ENCODE measurements at regions not wholly inside any gene's neighbourhood (a gene's known extent, or its start where the extent isn't known, plus 50 kb on each side); places are given as distances from the start of the nearest gene placed in this dataset.
"Not testable (repeated sequence)": the region's sequence is repeated elsewhere in the genome, so short reads cannot be mapped to it uniquely, and the experiment has no call there.

DNA sequence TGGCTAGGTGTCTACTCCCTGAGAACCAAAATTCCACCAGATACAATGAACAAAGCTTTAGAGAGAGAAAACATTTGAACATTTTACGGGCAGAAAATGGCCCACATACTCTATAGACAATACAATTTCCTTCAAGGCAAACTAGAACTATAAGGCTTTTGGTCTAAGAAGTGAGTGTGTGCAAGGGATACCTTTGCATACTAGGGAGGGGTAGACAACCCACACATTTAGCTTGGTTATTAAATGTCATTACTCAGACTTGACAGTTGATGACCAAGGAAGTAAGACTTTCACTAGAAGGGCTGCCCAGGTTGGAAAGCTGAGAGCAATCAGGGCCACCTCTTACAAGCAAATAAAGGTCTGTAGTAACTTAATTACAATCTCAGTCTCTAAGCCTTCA lies 64.0 kb upstream of the PLEKHM1 start:
- H3K36me3 ChIP-seq (ENCODE audit: control insufficient read depth, insufficient read depth, low read length); H3K27me3 ChIP-seq (replicated peaks; ENCODE audit: control insufficient read depth, insufficient read depth, low read length); DNase-seq (ENCODE audit: extremely low read depth, insufficient read length); H3K4me3 ChIP-seq (replicated peaks; ENCODE audit: low read depth, low read length): not testable (repeated sequence)

DNA sequence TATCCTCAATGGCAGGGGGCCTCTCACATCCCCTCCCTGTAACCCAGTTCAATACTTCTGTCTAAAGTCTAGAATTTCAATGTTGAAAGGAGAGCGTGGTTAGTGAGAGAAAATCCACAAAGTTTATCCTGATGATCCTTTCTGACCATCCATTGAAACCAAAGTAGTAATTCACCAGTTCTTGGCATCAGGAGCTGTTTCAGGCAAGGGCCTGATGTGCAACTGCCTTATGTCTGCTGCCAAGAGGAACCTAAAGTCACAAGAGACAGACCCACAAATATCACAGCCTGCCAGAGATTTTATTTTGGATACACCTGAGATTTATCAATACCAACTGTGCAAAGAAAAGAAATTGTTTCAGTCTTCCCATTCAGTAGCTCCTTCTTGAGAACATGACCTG lies 68.3 kb upstream of the PLEKHM1 start:
- not testable (repeated sequence) for H3K27me3 ChIP-seq (replicated peaks; ENCODE audit: control insufficient read depth, insufficient read depth, low read length); DNase-seq (ENCODE audit: extremely low read depth, insufficient read length); H3K36me3 ChIP-seq (ENCODE audit: control insufficient read depth, insufficient read depth, low read length); H3K4me3 ChIP-seq (replicated peaks; ENCODE audit: low read depth, low read length)

DNA sequence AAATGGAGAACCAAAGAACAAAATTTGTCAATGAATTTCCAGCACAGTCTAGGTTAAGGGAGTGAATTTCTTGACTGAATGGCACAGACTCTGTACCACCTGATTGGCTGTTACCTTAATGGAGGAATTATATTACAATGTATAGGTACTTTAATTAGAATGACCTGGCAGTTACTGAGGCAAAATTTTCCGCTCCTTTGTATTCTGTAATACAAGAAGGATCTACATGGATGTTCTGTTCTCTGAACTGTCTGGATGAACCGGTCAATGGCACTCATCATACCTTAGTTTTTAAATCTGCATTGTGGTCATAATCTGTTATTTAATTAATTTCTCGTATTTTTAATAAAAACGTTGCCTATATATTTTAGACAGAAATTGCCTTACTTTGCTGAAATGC lies 72.3 kb upstream of the PLEKHM1 start:
- not testable (repeated sequence) for H3K4me3 ChIP-seq (replicated peaks; ENCODE audit: low read depth, low read length); H3K36me3 ChIP-seq (ENCODE audit: control insufficient read depth, insufficient read depth, low read length); H3K27me3 ChIP-seq (replicated peaks; ENCODE audit: control insufficient read depth, insufficient read depth, low read length); DNase-seq (ENCODE audit: extremely low read depth, insufficient read length)

DNA sequence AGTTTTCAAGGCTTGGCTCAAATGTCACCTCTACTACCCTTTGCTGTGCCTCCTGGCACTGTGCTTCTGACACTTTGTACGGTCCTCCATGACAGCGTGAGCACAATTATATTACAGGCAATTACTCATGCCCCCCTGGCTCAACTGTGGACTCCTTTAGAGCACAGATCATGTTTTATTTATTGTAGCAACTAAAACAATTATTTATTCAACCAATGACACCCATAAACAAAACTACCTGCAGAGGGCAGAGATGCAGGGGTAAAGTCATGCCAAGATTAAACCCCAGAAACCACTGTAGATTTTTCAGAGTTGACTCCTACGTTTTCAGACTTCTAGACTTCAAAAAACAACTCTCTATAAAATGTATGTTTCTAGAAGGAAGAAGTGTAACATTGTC lies 72.8 kb upstream of the PLEKHM1 start:
- not testable (repeated sequence) for H3K27me3 ChIP-seq (replicated peaks; ENCODE audit: control insufficient read depth, insufficient read depth, low read length); H3K4me3 ChIP-seq (replicated peaks; ENCODE audit: low read depth, low read length); DNase-seq (ENCODE audit: extremely low read depth, insufficient read length); H3K36me3 ChIP-seq (ENCODE audit: control insufficient read depth, insufficient read depth, low read length)

DNA sequence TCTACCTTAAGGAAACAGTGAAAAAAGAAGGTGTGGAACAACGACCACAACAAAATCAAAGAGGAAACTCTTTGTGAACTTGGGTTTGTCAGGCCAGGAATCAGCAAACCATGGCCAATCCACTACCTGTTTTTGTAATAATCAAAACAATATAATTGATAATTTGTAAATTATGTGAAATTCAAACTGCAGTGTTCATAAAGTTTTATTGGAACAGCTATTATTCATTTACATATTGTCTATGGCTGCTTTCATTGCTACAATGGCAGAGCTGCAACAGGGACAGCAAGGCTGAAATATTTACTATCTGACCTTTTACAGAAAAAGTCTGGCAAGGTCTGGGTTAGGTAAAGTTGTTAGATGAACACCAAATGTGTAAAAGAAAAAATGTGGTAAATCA lies 77.8 kb upstream of the PLEKHM1 start:
- DNase-seq (ENCODE audit: extremely low read depth, insufficient read length); H3K27me3 ChIP-seq (replicated peaks; ENCODE audit: control insufficient read depth, insufficient read depth, low read length); H3K4me3 ChIP-seq (replicated peaks; ENCODE audit: low read depth, low read length); H3K36me3 ChIP-seq (ENCODE audit: control insufficient read depth, insufficient read depth, low read length): not testable (repeated sequence)

DNA sequence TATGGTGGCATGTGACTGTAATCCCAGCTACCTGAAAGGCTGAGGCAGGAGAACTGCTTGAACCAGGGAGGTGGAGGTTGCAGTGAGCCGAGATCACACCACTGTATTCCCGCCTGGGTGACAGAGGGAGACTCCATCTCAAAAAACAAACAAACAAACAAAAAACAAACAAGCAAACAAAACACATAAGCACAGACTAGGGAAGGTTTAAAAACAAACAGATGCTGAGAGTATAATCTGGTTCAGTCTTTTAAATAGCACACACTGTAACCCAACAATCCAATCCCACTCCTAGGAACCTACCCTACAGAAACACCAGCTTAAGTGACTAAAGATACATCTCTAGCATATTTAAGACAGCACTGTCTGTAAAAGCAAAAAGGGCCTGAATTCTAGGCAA lies 82.8 kb upstream of the PLEKHM1 start:
- H3K4me3 ChIP-seq (replicated peaks; ENCODE audit: low read depth, low read length); DNase-seq (ENCODE audit: extremely low read depth, insufficient read length); H3K27me3 ChIP-seq (replicated peaks; ENCODE audit: control insufficient read depth, insufficient read depth, low read length); H3K36me3 ChIP-seq (ENCODE audit: control insufficient read depth, insufficient read depth, low read length): not testable (repeated sequence)

DNA sequence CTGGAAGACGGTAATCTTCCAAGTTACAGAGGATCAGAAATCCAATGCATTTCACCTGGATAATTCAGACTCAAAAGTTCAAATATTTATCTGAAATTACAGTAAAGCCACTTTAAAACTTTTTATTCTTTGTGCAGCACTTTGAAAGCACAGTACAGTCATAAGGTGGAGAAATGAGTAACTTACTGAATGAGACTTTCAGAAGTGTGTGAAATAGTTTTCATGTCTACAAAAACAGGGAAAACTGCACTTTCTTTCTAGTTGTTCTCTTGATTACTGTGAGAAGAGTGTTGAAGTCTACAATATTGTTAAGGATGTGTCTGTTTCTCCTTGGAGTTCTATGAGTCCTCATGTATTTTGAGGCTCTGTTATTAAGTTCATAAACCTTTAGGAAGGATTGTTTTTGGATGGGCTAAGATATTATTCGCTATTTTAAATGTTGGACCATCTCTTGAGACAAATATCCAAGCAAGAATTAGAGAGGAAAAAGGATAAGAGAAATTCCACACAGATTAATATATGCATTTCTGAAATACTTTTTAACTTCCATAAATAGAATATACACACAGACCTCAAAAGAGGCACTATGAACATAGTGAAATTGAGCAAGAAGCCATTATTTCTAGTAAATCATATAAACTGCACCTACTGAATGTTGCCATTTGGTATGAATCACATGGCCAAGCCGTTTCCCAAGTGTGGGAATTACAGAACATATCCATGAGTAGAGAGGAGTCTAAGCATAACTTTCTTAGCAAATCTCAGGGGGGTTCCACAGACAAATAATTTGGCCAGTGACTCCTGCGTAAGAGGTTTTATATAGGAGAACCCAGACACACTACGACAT lies 83.6 kb upstream of the PLEKHM1 start:
- DNase-seq (ENCODE audit: extremely low read depth, insufficient read length), result no peak
- TF ChIP-seq, protein P1, sequence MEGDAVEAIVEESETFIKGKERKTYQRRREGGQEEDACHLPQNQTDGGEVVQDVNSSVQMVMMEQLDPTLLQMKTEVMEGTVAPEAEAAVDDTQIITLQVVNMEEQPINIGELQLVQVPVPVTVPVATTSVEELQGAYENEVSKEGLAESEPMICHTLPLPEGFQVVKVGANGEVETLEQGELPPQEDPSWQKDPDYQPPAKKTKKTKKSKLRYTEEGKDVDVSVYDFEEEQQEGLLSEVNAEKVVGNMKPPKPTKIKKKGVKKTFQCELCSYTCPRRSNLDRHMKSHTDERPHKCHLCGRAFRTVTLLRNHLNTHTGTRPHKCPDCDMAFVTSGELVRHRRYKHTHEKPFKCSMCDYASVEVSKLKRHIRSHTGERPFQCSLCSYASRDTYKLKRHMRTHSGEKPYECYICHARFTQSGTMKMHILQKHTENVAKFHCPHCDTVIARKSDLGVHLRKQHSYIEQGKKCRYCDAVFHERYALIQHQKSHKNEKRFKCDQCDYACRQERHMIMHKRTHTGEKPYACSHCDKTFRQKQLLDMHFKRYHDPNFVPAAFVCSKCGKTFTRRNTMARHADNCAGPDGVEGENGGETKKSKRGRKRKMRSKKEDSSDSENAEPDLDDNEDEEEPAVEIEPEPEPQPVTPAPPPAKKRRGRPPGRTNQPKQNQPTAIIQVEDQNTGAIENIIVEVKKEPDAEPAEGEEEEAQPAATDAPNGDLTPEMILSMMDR (IDR thresholded peaks at IDR 0.05; ENCODE audit: insufficient read depth, low read length, poor library complexity, severe bottlenecking), result no peak
- Histone ChIP-seq H3K36me3 (ENCODE audit: control insufficient read depth, insufficient read depth, low read length) (peaks cover 4% of the 10 kb centered on the region), H3K4me3 (replicated peaks; ENCODE audit: low read depth, low read length) (no peak overlapping the region), H3K27me3 (replicated peaks; ENCODE audit: control insufficient read depth, insufficient read depth, low read length) (no peaks in the 10 kb centered on the region)

DNA sequence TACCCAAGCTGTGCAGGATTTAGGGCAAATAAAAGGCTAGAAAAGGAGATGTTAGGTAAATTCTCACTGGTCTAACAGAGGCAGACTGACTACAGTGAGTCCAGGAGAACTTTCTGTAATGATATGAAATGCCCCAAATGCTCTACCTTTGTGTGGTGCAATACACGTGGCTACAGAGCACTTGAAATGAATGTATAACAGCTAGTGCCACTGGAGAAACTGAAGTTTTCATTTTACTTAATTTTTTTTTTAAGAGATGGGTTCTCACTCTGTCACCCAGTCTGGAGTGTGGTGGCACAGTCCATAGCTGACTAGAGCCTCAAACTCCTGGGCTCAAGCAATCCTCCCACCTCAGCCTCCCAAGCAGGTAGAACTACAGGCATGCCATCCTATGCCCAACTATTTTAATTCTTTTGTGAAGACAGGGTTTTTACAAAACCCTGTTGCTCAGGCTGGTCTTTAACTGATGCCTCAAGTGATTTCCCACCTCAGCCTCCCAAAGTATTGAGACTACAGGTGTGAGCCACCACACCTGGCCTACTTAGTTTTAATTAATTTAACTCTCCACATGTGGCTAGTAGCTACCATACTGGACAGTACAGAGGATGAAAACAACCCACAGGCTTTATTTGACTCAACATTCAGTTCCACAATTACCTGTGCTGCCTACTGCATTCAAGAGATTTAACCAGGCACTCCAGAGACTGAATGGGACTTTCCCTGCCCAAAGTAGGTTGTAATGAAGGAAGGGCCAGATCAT lies 84.8 kb upstream of the PLEKHM1 start:
- Histone ChIP-seq H3K36me3 (ENCODE audit: control insufficient read depth, insufficient read depth, low read length) (peaks cover 4% of the 10 kb centered on the region), H3K27me3 (replicated peaks; ENCODE audit: control insufficient read depth, insufficient read depth, low read length) (no peaks in the 10 kb centered on the region), H3K4me3 (replicated peaks; ENCODE audit: low read depth, low read length) (no peak overlapping the region)
- TF ChIP-seq, protein P1 (IDR thresholded peaks at IDR 0.05; ENCODE audit: insufficient read depth, low read length, poor library complexity, severe bottlenecking), result no peak
- peak; percentile 41 for DNase-seq (ENCODE audit: extremely low read depth, insufficient read length)

DNA sequence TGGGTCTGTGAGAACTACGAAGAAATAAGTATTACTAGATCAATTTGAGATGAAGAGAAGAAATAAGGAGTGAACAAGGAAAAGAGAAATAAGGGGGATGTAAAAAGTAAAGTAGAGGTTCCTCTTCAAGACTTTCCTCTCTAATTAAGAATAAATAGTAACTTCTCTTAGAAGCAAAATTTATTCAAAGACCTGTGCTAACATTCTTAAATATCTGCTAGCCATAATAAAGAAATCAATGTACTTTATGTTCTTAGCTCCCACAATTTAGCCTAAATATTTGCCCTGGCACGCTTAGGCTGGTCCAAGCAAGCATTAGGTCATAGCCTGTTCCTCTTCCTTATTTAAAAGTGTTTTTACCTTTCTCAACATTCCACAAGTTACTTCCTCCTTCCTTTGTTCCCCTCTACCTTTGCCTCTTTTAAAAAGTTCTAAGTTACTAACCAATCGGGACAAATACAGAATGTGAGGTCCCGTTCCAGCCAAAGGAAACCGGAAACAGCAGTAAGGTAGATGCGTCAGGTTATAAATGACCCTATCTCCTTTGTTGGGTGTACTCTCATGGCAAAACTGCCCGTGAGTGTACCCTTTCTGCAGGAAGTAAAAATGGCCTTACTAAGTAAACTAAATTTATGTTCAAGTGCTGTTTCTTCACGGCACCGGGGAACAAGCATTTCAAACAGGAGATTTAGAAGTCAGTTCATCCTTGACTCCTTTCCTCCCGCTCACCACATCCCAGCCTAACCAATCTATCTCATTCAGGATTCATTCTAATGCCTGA lies 86.2 kb upstream of the PLEKHM1 start:
- H3K4me3 ChIP-seq (replicated peaks; ENCODE audit: low read depth, low read length); H3K27me3 ChIP-seq (replicated peaks; ENCODE audit: control insufficient read depth, insufficient read depth, low read length); H3K36me3 ChIP-seq (ENCODE audit: control insufficient read depth, insufficient read depth, low read length); DNase-seq (ENCODE audit: extremely low read depth, insufficient read length): not testable (repeated sequence)

All from GM06990 (cell line).